Embryonic facial prominence (tissue), 1 donor: ENCODE measurements at regions not wholly inside any gene's neighbourhood (a gene's known extent, or its start where the extent isn't known, plus 50 kb on each side); places are given as distances from the start of the nearest gene placed in this dataset.
"Not testable (repeated sequence)": the region's sequence is repeated elsewhere in the genome, so short reads cannot be mapped to it uniquely, and the experiment has no call there.

Experiments used
- DNase-seq: peaks from one replicate; pipeline ENCODE4 v3.0.0-alpha.2; 2016; ENCODE audit errors: extremely low spot score

DNA sequence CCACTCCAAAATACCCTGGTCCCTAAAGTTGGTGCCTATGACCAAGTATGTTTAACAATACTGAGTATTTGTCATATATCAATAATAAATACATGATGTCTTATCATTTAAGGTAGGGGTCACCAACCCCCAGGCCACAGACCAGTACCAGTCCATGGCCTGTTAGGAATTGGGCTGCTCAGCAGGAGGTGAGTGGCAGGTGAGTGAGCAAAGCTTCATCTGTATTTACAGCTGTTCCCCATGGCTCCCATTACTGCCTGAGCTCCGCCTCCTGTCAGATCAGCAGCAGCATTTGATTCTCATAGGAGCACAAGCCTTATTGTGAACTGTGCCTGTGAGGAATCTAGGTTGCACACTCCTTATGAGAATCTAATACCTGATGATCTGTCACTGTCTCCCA lies 126.2 kb downstream of the HNRNPD start:
- no peak for DNase-seq

DNA sequence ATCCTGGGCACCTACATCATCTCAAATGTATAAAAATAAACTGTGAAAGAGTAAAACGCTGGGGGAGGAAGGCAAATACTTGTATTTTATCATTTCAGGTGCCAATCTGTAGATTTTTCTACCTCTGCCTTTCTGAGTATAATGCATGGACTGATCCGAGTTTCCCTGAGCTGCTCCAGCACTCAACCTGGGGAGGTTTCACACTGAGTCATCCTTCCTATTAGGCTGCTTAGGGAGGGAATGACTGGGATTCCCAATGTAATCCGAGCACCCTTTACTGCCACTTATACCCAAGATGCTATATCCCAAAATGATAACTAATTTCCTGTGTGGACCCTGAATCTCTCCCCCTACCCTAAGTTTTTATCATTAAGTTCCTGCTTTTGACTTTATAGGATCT lies 126.6 kb downstream of the HNRNPD start:
- DNase-seq = no peak

DNA sequence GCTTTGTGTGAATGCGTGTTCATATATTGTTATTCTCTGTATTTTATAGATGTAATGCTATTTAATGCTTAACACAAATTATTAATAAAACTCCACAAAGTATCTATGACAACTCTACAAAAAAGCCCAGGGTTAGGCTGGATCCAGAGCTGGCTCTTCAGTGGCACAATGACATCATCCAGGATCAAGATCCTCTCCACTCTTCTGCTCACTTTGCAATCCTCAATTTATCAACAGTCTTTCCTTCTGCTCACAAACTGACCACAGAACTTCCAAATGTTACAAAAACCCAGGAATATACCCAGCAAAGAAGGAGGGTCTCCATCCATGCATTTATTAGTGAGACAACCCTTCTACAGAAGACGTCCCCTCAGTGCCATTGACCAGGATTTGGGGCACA lies 132.3 kb downstream of the HNRNPD start:
- DNase-seq = no peak

DNA sequence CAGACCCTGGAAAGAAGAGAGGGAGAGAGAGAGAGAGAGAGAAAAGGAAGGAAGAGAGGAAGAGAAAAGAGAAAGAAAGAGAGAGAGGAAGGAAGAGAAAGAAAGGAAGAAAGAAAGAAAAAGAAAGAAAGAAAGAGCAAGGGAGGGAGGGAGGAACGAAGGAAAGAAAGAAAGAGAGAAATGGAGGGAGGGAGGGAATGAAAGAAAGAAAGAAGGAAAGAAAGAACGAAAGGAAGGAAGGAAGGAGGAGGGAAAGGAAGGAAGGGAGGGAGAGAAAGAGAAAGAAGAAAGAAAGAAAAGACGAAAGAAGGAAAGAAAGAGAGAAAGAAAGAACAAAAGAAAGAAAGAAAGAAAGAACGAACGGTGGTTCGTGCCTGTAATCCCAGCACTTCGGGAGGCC lies 133.4 kb downstream of the HNRNPD start:
- no peak for DNase-seq

DNA sequence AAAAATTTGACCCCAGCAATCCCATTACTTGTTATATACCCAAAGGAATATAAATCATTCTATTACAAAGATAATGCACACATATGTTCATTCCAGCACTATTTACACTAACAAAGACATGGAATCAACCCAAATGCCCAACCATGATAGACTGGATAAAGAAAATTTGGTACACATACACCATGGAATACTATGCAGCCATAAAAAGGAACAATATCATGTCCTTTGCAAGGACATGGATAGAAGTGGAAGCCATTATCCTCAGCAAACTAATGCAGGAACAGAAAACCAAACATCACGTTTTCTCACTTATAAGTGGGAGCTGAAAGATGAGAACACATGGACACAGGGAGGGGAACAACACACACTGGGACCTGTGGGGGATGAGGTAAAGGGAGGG lies 136.6 kb downstream of the HNRNPD start:
- DNase-seq = not testable (repeated sequence)

DNA sequence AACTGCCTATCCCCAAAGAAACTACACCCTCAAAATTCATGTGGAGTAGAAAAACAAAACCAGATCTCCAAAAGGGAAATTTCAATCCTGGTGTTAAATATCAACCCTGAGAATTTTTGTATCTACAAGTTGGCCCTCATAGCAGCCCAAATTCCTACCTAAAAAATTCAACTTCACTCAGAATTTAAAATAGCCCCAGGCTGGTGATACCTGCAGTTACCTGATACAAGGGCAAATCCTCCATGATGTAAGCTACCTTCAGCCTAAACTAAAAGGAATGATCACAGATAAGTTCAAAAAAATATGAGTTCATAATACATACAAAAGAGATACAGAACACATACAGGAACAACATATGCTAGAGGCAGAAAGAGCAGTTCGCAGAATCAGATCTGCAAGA lies 138.4 kb downstream of the HNRNPD start:
- DNase-seq = no peak

- no peak for DNase-seq
Observed at GRCh38 chr4:82232891-82233290, 140.9 kb downstream of the HNRNPD start.

DNA sequence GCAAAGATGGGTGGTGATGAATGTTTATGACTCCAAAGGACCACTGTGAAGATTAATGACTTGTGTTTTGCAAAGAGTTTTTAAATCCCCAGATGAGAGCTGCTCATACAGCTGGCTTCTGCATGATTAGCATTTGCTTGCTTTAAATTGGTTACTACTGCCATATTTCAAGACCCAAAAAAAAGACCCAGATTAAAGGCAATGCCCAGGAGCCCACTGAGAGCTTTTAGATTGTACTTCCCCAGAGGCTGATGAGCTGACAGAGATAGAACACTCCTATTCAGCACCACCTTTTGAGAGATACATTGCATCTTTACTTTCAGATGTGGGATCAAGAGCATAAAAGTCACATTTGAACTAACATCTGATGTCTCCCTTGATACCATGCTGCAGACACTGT lies 142.0 kb downstream of the HNRNPD start:
- DNase-seq = no peak

- no peak for DNase-seq
Observed at GRCh38 chr4:82230306-82230705, 143.5 kb downstream of the HNRNPD start.

- DNase-seq = no peak
Observed at GRCh38 chr4:82225030-82225429, 148.8 kb downstream of the HNRNPD start.

- no peak for DNase-seq
Observed at GRCh38 chr4:82223715-82224114, 150.1 kb downstream of the HNRNPD start.

GRCh38 chr4:82219346-82219745 lies 154.4 kb downstream of the HNRNPD start:
- no peak for DNase-seq

DNA sequence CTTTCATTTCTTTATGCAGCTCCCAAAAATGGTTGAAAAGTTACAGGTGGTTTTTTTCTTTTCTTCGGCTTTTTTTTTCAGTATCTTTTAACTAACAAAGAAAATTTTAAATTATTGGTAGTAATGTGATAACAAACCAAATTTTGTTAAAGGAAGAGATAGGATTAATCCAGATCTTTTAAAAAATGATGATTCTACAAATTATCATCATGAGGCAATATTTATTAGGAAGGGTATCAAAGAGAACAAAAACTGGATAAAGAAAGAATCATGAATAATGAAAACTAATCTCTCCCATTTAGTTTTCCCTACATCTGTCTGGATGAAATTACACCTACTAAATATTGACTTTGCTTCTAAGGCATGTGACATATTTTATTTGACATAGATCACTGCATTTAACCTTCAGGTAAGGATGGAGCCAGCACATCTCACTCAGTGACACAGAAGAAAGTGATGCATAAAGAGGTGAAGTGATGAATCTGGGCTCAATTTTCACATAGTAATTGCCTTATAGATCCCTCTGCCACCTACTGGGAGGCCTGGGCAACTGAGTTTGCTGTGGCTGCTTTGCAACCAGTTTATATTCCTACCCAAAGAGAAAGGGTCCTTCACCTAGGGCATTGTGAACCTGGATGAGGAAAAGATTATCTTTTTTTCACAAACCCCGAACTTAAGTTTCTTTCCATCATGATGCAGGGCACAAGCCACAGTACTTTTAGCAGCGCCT lies 155.6 kb downstream of the HNRNPD start:
- no peak for DNase-seq

GRCh38 chr4:82216219-82216618 lies 157.6 kb downstream of the HNRNPD start:
- no peak for DNase-seq

- DNase-seq = no peak
Observed at GRCh38 chr4:82215800-82216199, 158.0 kb downstream of the HNRNPD start.

- DNase-seq = no peak
Observed at GRCh38 chr4:82215039-82215438, 158.8 kb downstream of the HNRNPD start.

DNA sequence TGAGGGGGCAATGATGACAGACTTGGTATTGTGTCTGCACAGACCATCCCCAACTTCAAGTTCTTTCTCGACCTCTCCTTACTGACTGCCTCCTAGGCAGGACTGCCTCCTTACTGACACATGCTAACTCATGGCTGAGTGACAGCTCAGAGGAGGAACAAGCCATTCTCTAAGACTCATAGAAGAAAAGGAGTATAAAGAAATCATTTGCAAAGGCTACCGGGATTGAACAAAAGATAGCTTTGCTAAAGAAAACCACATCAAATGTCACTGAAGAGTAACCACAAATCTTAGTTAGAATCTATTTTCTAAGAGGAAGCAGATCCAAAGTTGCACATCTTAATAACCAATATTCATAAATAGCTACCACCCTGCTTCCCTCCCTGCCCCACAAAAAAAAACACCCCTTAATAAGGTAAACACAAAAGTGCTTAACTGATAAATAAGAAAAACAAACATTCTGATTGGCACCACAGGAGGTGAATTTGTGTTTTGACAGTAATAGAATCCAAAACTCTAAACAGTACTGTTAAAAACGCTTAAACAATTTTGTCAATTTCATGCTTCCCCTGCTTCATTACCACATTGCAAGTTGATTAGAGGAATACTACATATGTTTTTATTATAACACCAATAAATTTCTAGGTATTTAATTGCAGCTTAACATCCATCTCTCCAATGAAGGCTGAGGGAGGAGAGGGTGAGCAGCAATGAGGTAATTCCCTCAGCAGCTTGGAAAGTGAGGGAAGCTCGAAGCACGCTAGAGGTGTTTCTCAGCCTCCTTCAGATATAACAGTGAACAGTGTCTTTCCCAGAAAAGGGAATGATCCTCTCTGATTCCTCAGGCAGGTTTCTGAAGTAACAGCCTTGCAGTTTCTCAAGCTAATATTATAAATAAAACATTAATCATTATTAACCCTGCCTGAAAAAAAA lies 160.0 kb downstream of the HNRNPD start:
- DNase-seq = no peak

- no peak for DNase-seq
Observed at GRCh38 chr4:82201805-82202641, 171.8 kb downstream of the HNRNPD start.

DNA sequence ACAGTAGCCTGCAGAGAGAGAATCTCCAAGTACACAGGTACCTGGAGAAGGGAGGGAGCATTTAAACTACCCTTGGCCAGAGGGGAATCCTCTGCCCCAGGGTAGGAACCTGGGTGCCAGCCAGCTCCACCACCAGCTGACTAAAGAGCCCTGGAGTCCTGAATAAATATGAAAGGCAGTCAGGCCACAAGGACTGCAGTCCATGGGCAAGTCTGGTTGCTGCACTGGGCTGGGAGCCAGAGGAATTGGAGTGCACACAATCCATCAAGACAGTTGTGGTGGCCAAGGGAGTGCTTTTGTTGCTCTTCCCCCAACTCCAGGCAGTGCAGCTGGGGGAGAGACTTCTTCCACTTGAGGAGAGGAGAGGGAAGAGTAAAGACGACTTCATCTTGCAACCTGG lies 172.5 kb downstream of the HNRNPD start:
- no peak for DNase-seq

DNA sequence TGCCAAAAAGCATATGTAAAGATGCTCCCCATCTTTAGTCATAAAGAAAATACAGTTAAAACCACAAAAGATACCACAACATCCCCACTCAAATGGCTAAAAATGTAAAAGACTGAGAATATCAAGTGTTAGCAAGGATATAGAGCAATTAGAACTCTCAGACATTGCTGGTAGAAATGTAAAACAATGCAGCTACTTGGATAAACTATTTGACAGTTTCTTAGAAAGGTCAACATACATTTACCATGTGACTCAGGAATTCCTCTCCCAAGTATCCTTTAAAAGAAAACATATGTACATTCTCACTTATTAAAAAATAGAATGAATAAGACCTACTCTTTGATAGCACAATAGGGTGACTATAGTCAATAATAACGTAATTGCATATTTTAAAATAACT lies 173.7 kb downstream of the HNRNPD start:
- DNase-seq = no peak

DNA sequence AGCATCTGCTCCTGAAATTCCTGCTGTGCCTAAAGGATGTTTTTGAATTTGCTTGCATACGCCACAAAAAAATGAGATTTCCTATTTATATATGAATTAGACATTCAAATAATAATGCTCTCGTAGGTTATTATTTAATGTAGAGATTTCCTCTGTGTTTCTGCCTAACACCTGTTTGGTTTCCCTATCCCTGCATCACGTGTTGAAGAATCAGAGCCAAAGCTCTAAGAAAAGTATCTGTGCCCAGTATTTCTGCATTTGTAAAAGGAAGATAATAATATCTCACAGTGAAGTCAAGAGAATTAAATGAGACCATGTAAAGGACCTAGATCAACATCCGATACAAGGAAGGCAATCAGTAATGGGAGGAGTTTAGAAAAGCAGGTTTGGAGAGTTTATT lies 179.5 kb downstream of the HNRNPD start:
- no peak for DNase-seq

DNA sequence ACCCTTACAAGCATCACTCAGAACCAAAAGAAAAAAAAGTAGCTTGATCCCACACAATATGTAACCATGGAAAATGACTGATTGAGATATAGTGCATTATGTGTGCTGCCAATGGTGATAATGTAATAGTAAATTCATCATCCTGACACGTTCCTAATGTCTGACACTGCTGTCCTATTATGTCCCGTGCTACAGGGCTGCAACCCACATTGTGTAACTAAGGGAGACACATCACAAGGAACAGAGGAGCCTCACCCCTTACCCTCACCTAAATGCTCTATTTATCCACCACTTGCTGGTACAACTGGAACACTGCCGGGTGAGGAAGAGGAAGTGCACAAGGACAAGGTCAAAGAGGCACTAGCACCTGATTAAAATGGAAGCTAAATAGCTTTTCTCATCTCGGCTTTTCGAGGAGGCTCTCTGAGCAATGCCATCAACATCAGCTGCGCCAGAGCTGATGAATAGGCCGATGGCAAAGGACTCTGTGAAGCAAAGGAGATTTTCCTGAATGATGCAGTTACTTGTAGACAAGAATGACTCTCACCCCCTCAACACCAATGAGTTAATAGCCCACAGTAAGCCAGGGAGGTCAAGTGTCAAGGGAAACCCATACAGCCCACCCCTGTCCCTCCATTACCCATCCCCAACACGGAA lies 181.6 kb downstream of the HNRNPD start:
- DNase-seq = no peak
